IMR-90 (cell line): ENCODE measurements at regions not wholly inside any gene's neighbourhood (a gene's known extent, or its start where the extent isn't known, plus 50 kb on each side); places are given as distances from the start of the nearest gene placed in this dataset.

Experiments
- ATAC-seq: fragments of 200-7000 bp; cut with Tn5 transposase; 2 replicates; pipeline ENCODE4 v1.9.1; 2020; ENCODE audit warnings: low read depth, mild to moderate bottlenecking, moderate library complexity
- BruUV-seq: library from RNA; stranded (reverse); fragments of 400-500 nt; replicated peaks from 2 replicates; lab custom pipeline; 2021; lab: Mats Ljungman, UMichigan
- CTCF ChIA-PET: fragments of 300-600 bp; formaldehyde crosslinking; extraction: SDS; loops from one replicate; lab custom pipeline; 2021; ENCODE audit warnings: antibody characterized with exemption; lab: Yijun Ruan, JAX
- POLR2A ChIA-PET: fragments of 300-600 bp; sonication (Branson Sonifier 250); formaldehyde crosslinking; loops from one replicate; lab custom pipeline; 2022; ENCODE audit warnings: antibody characterized with exemption; ENCODE audit not compliant: unreplicated experiment; lab: Charles Lee
- DNase-seq: peaks from one replicate; pipeline ENCODE4 v3.0.0; 2013
- H2AFZ ChIP-seq: replicated peaks from 2 replicates; pipeline ENCODE3; 2013; ENCODE audit warnings: low read length, mild to moderate bottlenecking; ENCODE audit not compliant: poor library complexity
- H2AK5ac ChIP-seq: 2 replicates; pipeline ENCODE4 v1.6.1; 2013; ENCODE audit warnings: low read depth, low read length, inconsistent platforms
- H2AK9ac ChIP-seq: replicated peaks from 2 replicates; pipeline ENCODE3; 2013; ENCODE audit warnings: mild to moderate bottlenecking, low read depth, low read length, moderate library complexity; ENCODE audit not compliant: poor library complexity
- H2BK120ac ChIP-seq: 2 replicates; pipeline ENCODE4 v1.6.1; 2013; ENCODE audit warnings: low read depth, low read length, inconsistent platforms
- H2BK15ac ChIP-seq: 3 replicates; pipeline ENCODE4 v1.6.1; 2013; ENCODE audit warnings: low read depth, low read length, inconsistent platforms
- H2BK20ac ChIP-seq: 2 replicates; pipeline ENCODE4 v1.6.1; 2013; ENCODE audit warnings: low read depth, mild to moderate bottlenecking, inconsistent platforms, low read length, moderate library complexity
- H2BK5ac ChIP-seq: 2 replicates; pipeline ENCODE4 v1.6.1; 2013; ENCODE audit warnings: mild to moderate bottlenecking, low read depth, low read length, inconsistent platforms; ENCODE audit not compliant: poor library complexity, severe bottlenecking
- H3K14ac ChIP-seq: replicated peaks from 2 replicates; pipeline ENCODE4 v1.6.1; 2013; ENCODE audit warnings: low read depth, low read length, inconsistent platforms
- H3K18ac ChIP-seq: 2 replicates; pipeline ENCODE4 v1.6.1; 2013; ENCODE audit warnings: low read depth, low read length, control low read depth
- H3K23ac ChIP-seq: 2 replicates; pipeline ENCODE4 v1.6.1; 2013; ENCODE audit warnings: low read depth, low read length, inconsistent platforms
- H3K27ac ChIP-seq: 2 replicates; pipeline ENCODE4 v1.5.1; 2013; ENCODE audit warnings: mild to moderate bottlenecking, control low read depth, low read length; ENCODE audit not compliant: insufficient read depth
- H3K27me3 ChIP-seq: 2 replicates; pipeline ENCODE4 v1.6.1; 2013; ENCODE audit warnings: low read length; ENCODE audit not compliant: control insufficient read depth, insufficient read depth
- H3K36me3 ChIP-seq: 2 replicates; pipeline ENCODE4 v1.6.1; 2013; ENCODE audit warnings: low read length, mixed read lengths; ENCODE audit not compliant: control insufficient read depth, insufficient read depth
- H3K4ac ChIP-seq: 2 replicates; pipeline ENCODE4 v1.6.1; 2013; ENCODE audit warnings: low read depth, low read length, inconsistent platforms
- H3K4me1 ChIP-seq: 2 replicates; pipeline ENCODE4 v1.6.1; 2013; ENCODE audit warnings: low read length, mixed read lengths; ENCODE audit not compliant: control insufficient read depth, insufficient read depth
- H3K4me2 ChIP-seq: 2 replicates; pipeline ENCODE4 v1.6.1; 2013; ENCODE audit warnings: low read depth, mild to moderate bottlenecking, control low read depth, low read length, moderate library complexity
- H3K4me3 ChIP-seq: 2 replicates; pipeline ENCODE4 v1.5.1; 2013; ENCODE audit warnings: low read depth, mild to moderate bottlenecking, control low read depth, low read length, moderate library complexity; ENCODE audit not compliant: insufficient read depth
- H3K56ac ChIP-seq: 2 replicates; pipeline ENCODE4 v1.6.1; 2013; ENCODE audit warnings: low read length, inconsistent platforms; ENCODE audit not compliant: insufficient read depth; ENCODE audit errors: extremely low read depth
- H3K79me1 ChIP-seq, 2 experiments: 2 replicates each; pipeline ENCODE4 v1.6.1; 2013; ENCODE audit warnings: low read length in 2 of 2, inconsistent platforms in 1 of 2, low read depth in 1 of 2
- H3K9ac ChIP-seq: 2 replicates; pipeline ENCODE4 v1.6.1; 2013; ENCODE audit warnings: low read depth, low read length, control low read depth
- H3K9me1 ChIP-seq: 2 replicates; pipeline ENCODE4 v1.6.1; 2013; ENCODE audit warnings: low read length, inconsistent platforms; ENCODE audit not compliant: insufficient read depth
- H3K9me3 ChIP-seq: 2 replicates; pipeline ENCODE4 v1.6.1; 2013; ENCODE audit warnings: low read length; ENCODE audit not compliant: control insufficient read depth, insufficient read depth
- H4K20me1 ChIP-seq: 2 replicates; pipeline ENCODE4 v1.6.1; 2013; ENCODE audit warnings: low read length, inconsistent platforms; ENCODE audit not compliant: insufficient read depth
- H4K5ac ChIP-seq: 2 replicates; pipeline ENCODE4 v1.6.1; 2013; ENCODE audit warnings: mild to moderate bottlenecking, low read depth, low read length, control low read depth
- H4K8ac ChIP-seq, 2 experiments: 2 replicates each; pipeline ENCODE4 v1.6.1; 2013; ENCODE audit warnings: low read depth in 2 of 2, low read length in 2 of 2, control low read depth in 1 of 2, inconsistent platforms in 1 of 2
- H4K91ac ChIP-seq: 2 replicates; pipeline ENCODE4 v1.6.1; 2013; ENCODE audit warnings: low read depth, low read length, inconsistent platforms; ENCODE audit not compliant: insufficient read depth
- BHLHE40 ChIP-seq: fragments of 150-350 bp; IDR thresholded peaks from 2 replicates; pipeline ENCODE4 v1.6.1; 2016; ENCODE audit warnings: mild to moderate bottlenecking, low read depth, low read length
- NFE2L2 ChIP-seq: fragments of 150-350 bp; IDR thresholded peaks from 2 replicates; pipeline ENCODE4 v1.6.1; 2016; ENCODE audit warnings: low read depth, mild to moderate bottlenecking, low read length
- WGBS, 2 experiments: methylation state at CpG; one replicate each; pipeline versions ENCODE4 v1.1.5 to v1.1.7; 2013; ENCODE audit warnings: missing lambda C conversion rate in 2 of 2; ENCODE audit not compliant: insufficient read length in 1 of 2; ENCODE audit errors: extremely low coverage in 2 of 2; 5-methylcytosine and 5-hydroxymethylcytosine counted together
- dilution Hi-C: fragments of 300-500 bp; cut with HindIII; formaldehyde crosslinking; loops from one replicate; pipeline ENCODE4 v1.14.3; 2018; ENCODE audit warnings: low sequenced_read_pairs; ENCODE audit not compliant: unreplicated experiment
- in situ Hi-C: fragments of 300-500 bp; cut with MboI; formaldehyde crosslinking; loops from 3 replicates; pipeline ENCODE4 v1.14.3; 2019; ENCODE audit warnings: low sequenced_read_pairs, inconsistent platforms, mixed read lengths
- intact Hi-C: fragments of 100-400 bp; cut with micrococcal nuclease; formaldehyde crosslinking; loops from 2 replicates; pipeline ENCODE4 v1.10.0; 2022
- TF ChIP-seq, protein P1 (sequence below): conservative IDR thresholded peaks from 2 replicates; pipeline ENCODE4 v1.5.1; 2012; ENCODE audit warnings: mild to moderate bottlenecking, low read depth, low read length, improper control_type of control experiment

DNA sequence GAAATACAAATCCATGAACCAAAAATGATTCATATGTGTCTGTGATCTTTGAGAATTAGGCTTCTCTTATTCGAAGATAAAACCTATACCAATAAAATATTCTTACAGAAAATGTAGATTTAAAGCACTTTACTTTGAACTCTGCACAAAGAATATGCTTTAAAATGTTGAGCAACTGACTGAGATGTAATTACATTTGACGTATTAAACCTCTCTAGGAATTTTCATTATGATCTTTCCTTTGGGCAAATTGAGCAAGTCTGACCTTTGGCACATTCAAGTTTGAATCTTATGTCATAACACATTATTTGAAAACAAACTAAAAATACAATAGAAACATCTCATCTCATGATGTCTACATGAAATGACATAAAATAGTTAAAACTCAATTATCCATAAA, 69.2 kb upstream of the AHR start:
- Histone ChIP-seq H2BK5ac (no peak overlapping the region), H4K20me1 (no peaks in the 10 kb centered on the region), H2AK5ac (no peak overlapping the region), H3K9ac (no peak overlapping the region), H4K5ac (no peak overlapping the region), H3K27me3 (no peaks in the 10 kb centered on the region), H2BK120ac (no peak overlapping the region), H3K4ac (no peak overlapping the region), H4K8ac (no peak overlapping the region), H2BK15ac (no peak overlapping the region), H3K4me3 (no peak overlapping the region), H3K4me2 (no peak overlapping the region), H2AFZ (no peak overlapping the region), H3K9me3 (no peaks in the 10 kb centered on the region), H3K36me3 (no peaks in the 10 kb centered on the region), H2BK20ac (no peak overlapping the region), H3K18ac (no peak overlapping the region), H3K14ac (no peak overlapping the region), H3K23ac (no peak overlapping the region), H3K27ac (no peak overlapping the region), H3K56ac (no peak overlapping the region), H3K4me1 (peaks cover 2% of the 10 kb centered on the region), H3K79me1 (no peaks in the 10 kb centered on the region), H4K91ac (no peak overlapping the region), H3K9me1 (0 out of 2 replicates have a peak, but pooled peaks cover 2% of the 10 kb centered on the region), H2AK9ac (no peak overlapping the region)
- ChIA-PET POLR2A (no interaction called here), CTCF (no interaction called here)
- ATAC-seq: no peak
- dilution Hi-C loops: no loop called here
- intact Hi-C loops: no loop called here
- TF ChIP-seq BHLHE40 (no peak), NFE2L2 (no peak)
- TF ChIP-seq, protein P1, sequence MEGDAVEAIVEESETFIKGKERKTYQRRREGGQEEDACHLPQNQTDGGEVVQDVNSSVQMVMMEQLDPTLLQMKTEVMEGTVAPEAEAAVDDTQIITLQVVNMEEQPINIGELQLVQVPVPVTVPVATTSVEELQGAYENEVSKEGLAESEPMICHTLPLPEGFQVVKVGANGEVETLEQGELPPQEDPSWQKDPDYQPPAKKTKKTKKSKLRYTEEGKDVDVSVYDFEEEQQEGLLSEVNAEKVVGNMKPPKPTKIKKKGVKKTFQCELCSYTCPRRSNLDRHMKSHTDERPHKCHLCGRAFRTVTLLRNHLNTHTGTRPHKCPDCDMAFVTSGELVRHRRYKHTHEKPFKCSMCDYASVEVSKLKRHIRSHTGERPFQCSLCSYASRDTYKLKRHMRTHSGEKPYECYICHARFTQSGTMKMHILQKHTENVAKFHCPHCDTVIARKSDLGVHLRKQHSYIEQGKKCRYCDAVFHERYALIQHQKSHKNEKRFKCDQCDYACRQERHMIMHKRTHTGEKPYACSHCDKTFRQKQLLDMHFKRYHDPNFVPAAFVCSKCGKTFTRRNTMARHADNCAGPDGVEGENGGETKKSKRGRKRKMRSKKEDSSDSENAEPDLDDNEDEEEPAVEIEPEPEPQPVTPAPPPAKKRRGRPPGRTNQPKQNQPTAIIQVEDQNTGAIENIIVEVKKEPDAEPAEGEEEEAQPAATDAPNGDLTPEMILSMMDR: no peak
- WGBS, 2 experiments: no CpG with 5 or more reads among the region's 2 CpGs
- no TSS peak for BruUV-seq
- in situ Hi-C loops: no loop called here
- no peak for DNase-seq
